Stimulated activated naive CD8-positive, alpha-beta T cell treated with anti-CD3 and anti-CD28 coated beads, Interleukin-15, Interleukin-2, amounts not matched to agents 100 ng/mL and 50 ng/mL, for 24 hours (primary cell): ENCODE measurements at regions not wholly inside any gene's neighbourhood (a gene's known extent, or its start where the extent isn't known, plus 50 kb on each side); places are given as distances from the start of the nearest gene placed in this dataset.
A peak's percentile ranks its signal among the peaks of the same experiment; 100 is the strongest.

Source experiments
- H3K27ac Mint-ChIP-seq: one replicate; pipeline ENCODE4 v1.8.0; 2021; ENCODE audit warnings: mild to moderate bottlenecking, mixed read lengths
- H3K27me3 Mint-ChIP-seq: one replicate; pipeline ENCODE4 v1.8.0; 2021; ENCODE audit warnings: mixed read lengths
- H3K36me3 Mint-ChIP-seq: one replicate; pipeline ENCODE4 v1.8.0; 2021; ENCODE audit warnings: low read depth, mixed read lengths
- H3K4me1 Mint-ChIP-seq: one replicate; pipeline ENCODE4 v1.8.0; 2021; ENCODE audit warnings: low read depth, mixed read lengths
- H3K4me3 Mint-ChIP-seq: one replicate; pipeline ENCODE4 v1.8.0; 2021; ENCODE audit warnings: mild to moderate bottlenecking, mixed read lengths
- H3K9me3 Mint-ChIP-seq: one replicate; pipeline ENCODE4 v1.8.0; 2021; ENCODE audit warnings: mixed read lengths

DNA sequence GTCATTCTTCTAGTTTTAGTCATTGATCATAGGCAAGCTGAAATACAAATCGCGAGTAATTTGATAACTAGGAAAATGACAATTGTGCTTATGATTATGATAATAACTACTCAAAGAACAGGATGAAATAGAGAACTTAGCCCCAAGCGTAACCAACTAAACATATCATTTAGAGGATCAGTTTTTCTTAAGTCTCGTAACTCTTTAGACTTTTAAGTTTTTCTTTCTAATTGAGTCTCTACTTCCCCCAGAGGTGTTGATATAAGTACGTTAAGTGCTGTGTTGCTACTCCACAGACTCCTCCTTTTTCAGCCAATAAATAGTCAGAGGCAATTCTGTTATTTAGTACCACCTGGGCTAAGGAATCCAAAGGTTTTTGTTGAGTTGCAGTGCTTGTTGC, 96.3 kb downstream of the NHLRC3 start:
- peaks cover 19% of the 10 kb centered on the region for H3K27me3 Mint-ChIP-seq
- H3K4me3 Mint-ChIP-seq, result no peak overlapping the region
- no peaks in the 10 kb centered on the region for H3K4me1 Mint-ChIP-seq
- H3K36me3 Mint-ChIP-seq, result no peaks in the 10 kb centered on the region
- H3K27ac Mint-ChIP-seq, result no peak overlapping the region
- no peaks in the 10 kb centered on the region for H3K9me3 Mint-ChIP-seq

DNA sequence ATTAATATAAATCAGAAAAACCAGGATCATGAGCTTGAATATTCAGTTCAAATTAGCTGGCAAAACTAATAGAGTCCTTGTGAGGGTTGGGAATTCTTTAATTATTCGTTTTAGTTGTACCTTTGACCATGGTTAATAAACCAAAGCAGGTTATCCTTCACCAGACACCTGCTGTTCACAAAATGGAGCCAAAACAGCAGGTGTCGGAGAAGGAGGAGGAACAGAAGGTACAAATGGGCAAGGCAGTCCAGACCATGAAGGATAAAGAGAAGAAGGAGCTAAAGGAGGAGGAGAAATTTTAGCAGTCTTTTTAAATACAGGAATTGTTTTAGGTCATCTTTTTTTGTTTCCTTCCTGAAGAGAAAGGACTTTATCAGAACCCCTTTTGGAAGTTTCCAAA, 106.1 kb downstream of the NHLRC3 start:
- Mint-ChIP-seq H3K27ac (no peak overlapping the region), H3K27me3 (peaks cover 52% of the 10 kb centered on the region), H3K4me3 (no peak overlapping the region), H3K4me1 (peaks cover 26% of the 10 kb centered on the region), H3K9me3 (no peaks in the 10 kb centered on the region), H3K36me3 (no peaks in the 10 kb centered on the region)

DNA sequence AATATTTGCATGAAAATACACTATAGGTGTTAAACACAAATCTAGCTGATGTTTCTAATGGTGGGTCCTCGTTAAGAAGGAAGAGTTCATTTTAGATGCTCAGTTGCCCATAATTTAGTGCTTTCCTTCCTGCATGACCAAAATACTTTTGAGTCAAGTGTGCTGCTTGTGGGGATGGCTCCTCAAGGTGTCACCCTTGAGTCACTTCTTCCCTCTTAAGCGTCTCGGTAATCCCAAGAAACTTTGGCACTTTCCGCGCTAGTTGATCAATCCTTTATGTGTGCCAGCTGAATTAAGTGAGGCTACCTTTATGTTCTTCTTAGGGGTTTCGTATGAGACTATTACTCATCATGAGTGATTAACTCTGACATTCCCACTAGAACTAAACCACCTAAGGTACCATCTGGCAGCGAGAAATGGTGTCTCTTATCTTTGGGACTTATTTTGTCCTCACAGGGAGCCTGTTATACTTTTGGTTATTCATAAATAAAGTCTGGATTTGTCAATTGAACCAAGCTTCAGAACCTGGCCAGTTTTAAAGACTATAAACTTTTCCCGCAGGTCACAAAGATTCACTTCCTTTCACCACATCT, 106.8 kb downstream of the NHLRC3 start:
- no peak overlapping the region for H3K27ac Mint-ChIP-seq
- peaks cover 26% of the 10 kb centered on the region for H3K4me1 Mint-ChIP-seq
- H3K27me3 Mint-ChIP-seq, result peaks cover 50% of the 10 kb centered on the region
- H3K9me3 Mint-ChIP-seq, result no peaks in the 10 kb centered on the region
- no peak overlapping the region for H3K4me3 Mint-ChIP-seq
- H3K36me3 Mint-ChIP-seq, result no peaks in the 10 kb centered on the region

DNA sequence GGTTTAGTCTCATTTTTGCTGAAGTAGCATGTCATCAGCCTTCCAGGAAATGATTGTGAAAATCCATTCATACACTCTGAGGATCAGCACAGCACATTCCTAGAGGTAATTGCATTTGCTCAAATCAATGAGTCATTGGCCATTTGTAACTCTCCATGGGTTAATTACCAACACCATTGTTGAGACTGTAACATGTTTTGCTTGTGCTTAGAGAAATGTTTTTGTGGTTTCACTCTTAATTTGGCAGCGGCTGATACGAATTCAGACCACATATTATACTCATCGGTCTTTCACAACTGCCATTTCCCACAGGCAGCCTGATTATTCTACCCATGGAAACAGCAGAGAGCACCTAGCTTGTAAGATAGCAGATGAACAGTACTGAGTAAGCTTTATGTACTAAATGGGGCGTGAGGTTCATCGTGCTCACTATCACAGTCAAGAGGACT, 110.3 kb downstream of the NHLRC3 start:
- peak overlapping the region; percentile 35 for H3K4me3 Mint-ChIP-seq
- no peaks in the 10 kb centered on the region for H3K36me3 Mint-ChIP-seq
- peak overlapping the region; percentile 46 for H3K27ac Mint-ChIP-seq

DNA sequence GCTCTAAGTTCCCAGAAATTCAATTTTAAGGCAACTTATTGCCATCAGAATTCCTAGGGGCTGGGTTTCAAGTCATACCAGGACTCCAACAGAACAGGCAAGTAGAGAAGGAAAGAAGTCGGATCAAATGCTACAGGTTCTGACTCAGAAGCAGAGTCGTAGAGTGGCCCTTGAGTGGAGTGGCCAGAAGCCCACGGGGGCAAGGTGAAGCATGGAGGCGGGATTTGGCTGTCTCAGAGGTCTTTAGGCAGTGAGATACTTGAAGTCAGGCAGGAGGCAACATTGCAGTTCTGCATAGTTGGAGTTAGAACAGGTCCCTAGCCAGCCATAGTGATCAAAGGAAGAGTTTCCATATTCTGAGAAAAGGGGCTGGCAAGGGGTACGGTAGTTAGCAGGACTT, 111.6 kb downstream of the NHLRC3 start:
- Mint-ChIP-seq H3K4me3 (no peak overlapping the region), H3K4me1 (peaks cover 21% of the 10 kb centered on the region), H3K27ac (no peak overlapping the region), H3K9me3 (no peaks in the 10 kb centered on the region), H3K36me3 (no peaks in the 10 kb centered on the region), H3K27me3 (peaks cover 36% of the 10 kb centered on the region)

More for the DNA sequence above, 110.3 kb downstream of the NHLRC3 start:
- no peaks in the 10 kb centered on the region for H3K9me3 Mint-ChIP-seq
- H3K27me3 Mint-ChIP-seq, result peaks cover 45% of the 10 kb centered on the region
- peaks cover 26% of the 10 kb centered on the region for H3K4me1 Mint-ChIP-seq

DNA sequence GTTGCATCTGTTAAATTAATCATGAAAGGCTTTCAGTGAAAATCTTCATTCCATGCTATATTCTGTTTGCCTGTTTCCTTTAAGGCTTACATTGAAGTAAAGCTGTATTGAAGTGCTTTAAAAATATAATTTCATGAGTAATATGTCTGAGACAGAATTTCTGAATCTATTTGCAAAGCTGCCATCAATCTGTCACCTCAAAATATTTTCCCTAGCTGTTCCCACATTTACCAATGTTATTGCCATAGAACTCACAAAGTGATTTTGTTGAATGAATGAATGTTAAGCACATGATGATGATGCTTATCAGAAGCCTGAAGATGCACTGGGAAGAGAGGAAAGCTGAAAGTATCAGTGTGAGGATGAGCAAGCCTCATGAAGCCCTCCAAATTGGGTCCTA, 115.8 kb downstream of the NHLRC3 start:
- H3K27ac Mint-ChIP-seq, result no peak overlapping the region
- H3K9me3 Mint-ChIP-seq, result no peaks in the 10 kb centered on the region
- peaks cover under 1% of the 10 kb centered on the region for H3K4me1 Mint-ChIP-seq
- peaks cover 37% of the 10 kb centered on the region for H3K27me3 Mint-ChIP-seq
- H3K4me3 Mint-ChIP-seq, result no peak overlapping the region
- H3K36me3 Mint-ChIP-seq, result no peaks in the 10 kb centered on the region

DNA sequence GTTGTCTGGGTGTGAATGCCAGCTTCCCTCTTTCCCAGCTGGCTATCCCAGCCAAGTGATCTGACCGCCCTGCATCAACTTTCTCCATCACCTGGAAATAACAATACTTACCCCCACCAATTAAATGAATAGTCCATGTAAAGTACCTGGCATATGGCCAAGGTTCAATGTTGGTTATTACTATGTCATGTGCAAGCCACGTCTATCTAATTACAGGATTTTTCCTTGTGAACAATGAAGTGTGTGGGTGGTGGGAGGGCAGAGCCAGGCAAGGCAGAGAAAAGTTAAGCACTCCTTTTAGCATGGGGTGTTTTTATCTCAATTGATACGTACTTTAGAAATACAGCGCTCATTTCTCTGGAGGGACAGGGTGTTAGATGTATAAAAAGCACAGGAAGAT, 121.1 kb downstream of the NHLRC3 start:
- H3K4me1 Mint-ChIP-seq, result peaks cover 10% of the 10 kb centered on the region
- H3K4me3 Mint-ChIP-seq, result no peak overlapping the region
- no peaks in the 10 kb centered on the region for H3K36me3 Mint-ChIP-seq
- no peaks in the 10 kb centered on the region for H3K9me3 Mint-ChIP-seq
- H3K27ac Mint-ChIP-seq, result no peak overlapping the region
- peaks cover 31% of the 10 kb centered on the region for H3K27me3 Mint-ChIP-seq

DNA sequence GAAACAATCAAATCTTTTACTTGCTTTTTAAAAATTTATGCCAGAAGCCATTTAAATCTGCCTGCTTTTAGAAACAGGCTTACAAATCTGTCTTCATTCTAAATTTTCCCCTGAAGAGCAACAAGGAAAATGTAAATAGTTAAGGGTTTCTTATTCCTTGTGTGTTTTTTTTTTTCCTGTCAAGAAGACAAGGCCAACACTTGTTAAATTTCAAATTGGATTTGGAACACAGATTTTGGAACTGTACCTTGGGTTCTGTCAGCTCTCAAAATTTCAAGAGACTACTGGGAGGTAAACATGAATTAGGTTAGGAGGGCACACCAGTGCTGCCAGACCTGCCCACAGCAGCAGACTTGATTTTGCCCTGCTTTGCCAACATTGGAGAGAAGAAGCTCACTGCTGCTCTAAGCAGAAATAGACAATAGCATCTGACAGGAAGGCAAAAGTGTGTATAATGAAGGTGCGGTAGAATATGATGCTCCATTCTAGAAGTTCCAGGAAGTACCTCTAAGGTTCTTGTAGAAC, 121.7 kb downstream of the NHLRC3 start:
- Mint-ChIP-seq H3K27me3 (peaks cover 31% of the 10 kb centered on the region), H3K27ac (no peak overlapping the region), H3K4me3 (no peak overlapping the region), H3K9me3 (peaks cover under 1% of the 10 kb centered on the region), H3K4me1 (peaks cover 10% of the 10 kb centered on the region), H3K36me3 (no peaks in the 10 kb centered on the region)

DNA sequence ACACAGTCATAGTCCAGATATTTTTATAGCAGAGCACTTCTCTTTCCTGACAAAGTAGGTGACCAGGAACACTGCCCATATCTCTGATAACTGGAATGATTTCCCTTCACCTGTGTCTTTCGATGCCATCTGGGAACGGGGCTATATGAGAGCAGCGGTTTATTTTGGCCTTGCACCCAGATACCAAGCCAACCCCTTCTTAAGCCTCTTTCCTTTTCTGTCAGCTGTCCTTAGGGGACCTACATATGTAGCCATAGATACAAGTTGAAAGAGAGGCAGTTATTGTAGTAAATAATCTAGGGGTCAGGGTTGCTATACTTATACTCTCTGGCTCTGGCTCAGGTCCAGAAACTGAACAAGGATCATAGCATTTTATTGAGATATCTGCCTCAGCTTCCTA, 128.8 kb downstream of the NHLRC3 start:
- H3K27me3 Mint-ChIP-seq, result peaks cover 7% of the 10 kb centered on the region
- H3K4me3 Mint-ChIP-seq, result no peak overlapping the region
- H3K4me1 Mint-ChIP-seq, result no peaks in the 10 kb centered on the region
- no peaks in the 10 kb centered on the region for H3K36me3 Mint-ChIP-seq
- H3K27ac Mint-ChIP-seq, result no peak overlapping the region
- peaks cover 3% of the 10 kb centered on the region for H3K9me3 Mint-ChIP-seq

DNA sequence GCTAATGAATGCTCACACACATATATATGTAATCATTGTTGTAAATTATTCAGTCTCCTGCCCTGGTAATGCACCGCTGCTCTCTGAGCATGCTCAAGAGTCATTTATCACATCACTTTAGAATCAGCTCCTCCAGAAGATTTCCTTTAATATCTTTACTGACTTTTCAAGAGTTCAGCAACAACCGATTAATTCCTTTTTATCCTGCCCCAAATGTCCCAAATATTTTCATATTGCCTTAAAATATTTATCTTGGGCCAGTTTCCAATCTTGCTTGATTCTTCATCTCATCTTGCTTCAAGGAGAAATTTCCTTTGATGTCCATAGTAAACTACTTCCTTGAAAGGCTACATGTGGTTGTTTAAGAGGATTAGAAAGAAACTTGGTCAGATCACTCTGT, 132.5 kb downstream of the NHLRC3 start:
- Mint-ChIP-seq H3K36me3 (no peaks in the 10 kb centered on the region), H3K9me3 (no peaks in the 10 kb centered on the region), H3K27me3 (peaks cover 4% of the 10 kb centered on the region)

DNA sequence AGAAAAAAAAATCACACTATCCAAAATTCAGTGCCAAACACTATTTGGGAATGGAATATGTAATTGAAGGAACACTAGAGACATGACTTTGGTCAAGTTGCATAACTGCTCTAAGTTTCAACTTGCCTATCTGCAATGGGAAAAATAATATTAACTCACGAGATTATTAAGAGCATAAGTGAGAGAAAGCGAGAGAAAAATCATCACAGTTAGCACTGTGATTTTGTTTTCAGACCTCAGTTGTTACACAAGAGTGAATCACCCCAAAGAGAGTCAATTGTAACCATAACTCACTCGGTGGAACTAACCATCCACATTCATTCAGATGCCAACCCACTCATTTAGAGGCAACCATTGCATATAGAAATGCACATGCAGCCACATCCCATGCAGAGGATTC, 147.1 kb downstream of the NHLRC3 start:
- no peak overlapping the region for H3K27ac Mint-ChIP-seq
- no peaks in the 10 kb centered on the region for H3K9me3 Mint-ChIP-seq
- H3K4me3 Mint-ChIP-seq, result no peak overlapping the region
- no peaks in the 10 kb centered on the region for H3K36me3 Mint-ChIP-seq
- H3K4me1 Mint-ChIP-seq, result no peaks in the 10 kb centered on the region
- H3K27me3 Mint-ChIP-seq, result peaks cover 18% of the 10 kb centered on the region

More for the DNA sequence above, 132.5 kb downstream of the NHLRC3 start:
- H3K4me1 Mint-ChIP-seq, result no peaks in the 10 kb centered on the region
- no peak overlapping the region for H3K4me3 Mint-ChIP-seq
- no peak overlapping the region for H3K27ac Mint-ChIP-seq

DNA sequence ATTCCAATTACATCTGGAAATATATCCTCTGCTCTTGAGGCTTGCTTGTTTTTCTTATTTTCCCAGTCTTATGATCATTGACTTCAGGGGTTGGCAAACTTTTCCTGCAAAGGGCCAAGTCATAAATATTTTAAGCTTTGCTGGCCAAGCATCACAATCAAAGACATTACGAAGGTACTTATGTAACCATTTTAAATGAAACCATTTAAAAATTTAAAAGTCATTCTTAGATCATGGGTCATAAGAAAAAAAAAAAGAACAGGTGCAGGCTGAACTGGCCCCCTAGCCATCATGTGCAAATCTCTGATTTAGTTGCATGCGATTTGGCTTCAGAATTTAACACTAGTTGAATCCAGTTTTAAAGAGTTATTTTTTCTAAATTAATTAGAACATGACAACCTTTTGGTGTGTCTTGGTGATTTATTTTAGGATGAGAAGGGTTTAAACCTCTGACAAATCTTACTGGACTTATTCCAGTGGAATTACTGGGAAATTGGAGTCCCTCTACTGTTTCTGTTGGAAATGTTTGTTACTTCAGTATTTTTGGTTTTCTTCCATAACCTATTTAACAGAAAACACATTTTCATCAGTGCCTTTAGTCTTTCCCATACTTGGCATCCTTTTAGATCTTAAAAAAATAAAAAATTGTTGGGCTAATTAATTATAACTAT, 148.1 kb downstream of the NHLRC3 start:
- no peak overlapping the region for H3K4me3 Mint-ChIP-seq
- H3K27me3 Mint-ChIP-seq, result peaks cover 15% of the 10 kb centered on the region
- no peak overlapping the region for H3K27ac Mint-ChIP-seq
- H3K4me1 Mint-ChIP-seq, result no peaks in the 10 kb centered on the region
- no peaks in the 10 kb centered on the region for H3K9me3 Mint-ChIP-seq
- no peaks in the 10 kb centered on the region for H3K36me3 Mint-ChIP-seq

DNA sequence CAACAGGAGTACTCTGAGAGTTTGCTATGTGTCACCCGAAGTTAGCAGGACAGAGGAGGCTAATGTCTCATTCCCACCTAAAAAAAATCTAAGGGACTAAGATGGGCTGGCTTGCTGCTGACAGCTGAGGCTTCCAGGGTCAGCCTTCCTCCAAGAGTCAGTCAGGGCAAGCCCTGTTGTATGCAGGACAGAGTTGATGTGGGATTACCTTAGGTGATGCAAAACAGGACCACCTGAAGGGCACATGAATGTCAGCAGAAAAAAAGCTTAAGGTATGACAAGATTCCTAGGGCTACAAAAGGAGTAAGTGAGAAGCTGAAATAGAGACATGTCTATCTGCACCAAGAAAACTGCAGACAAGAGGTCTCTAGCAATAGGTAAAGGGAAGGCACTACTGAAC, 151.5 kb downstream of the NHLRC3 start:
- no peak overlapping the region for H3K27ac Mint-ChIP-seq
- no peak overlapping the region for H3K4me3 Mint-ChIP-seq
- no peaks in the 10 kb centered on the region for H3K36me3 Mint-ChIP-seq

DNA sequence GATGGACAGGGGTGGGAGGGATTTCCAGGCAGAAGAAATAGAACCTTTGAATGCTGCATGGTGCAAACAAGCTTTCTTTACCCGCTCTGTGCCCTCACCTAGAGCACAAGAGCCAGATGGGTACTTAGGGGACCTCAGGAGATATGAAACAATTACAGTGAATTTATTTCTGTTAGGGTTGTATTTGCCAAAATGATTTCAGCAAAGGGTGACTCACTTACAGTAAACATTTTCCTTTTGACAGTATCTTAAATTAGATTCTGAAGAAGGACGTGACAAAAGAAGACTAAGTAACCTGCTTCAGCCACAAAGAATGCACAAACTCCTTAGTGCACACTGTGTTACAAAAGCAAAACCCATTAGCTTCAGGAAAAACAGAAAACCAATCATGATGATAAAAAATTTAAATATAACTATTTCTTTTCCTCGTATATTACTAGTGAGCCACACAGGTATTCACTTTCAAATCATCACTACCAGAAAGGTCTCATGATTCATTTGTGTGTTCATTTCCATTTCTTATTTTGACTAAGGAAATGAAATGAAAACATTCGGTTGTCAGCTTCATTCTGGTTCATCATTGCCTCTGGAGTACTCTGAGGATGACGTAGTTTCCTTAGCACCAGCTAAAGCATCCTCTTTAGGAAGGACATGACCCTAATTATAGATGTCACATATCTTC, 158.8 kb downstream of the NHLRC3 start:
- Mint-ChIP-seq H3K27me3 (peaks cover 18% of the 10 kb centered on the region), H3K4me3 (no peak overlapping the region), H3K36me3 (no peaks in the 10 kb centered on the region), H3K27ac (no peak overlapping the region), H3K4me1 (peaks cover 4% of the 10 kb centered on the region), H3K9me3 (no peaks in the 10 kb centered on the region)

More for the DNA sequence above, 151.5 kb downstream of the NHLRC3 start:
- no peaks in the 10 kb centered on the region for H3K4me1 Mint-ChIP-seq
- peaks cover 6% of the 10 kb centered on the region for H3K27me3 Mint-ChIP-seq
- no peaks in the 10 kb centered on the region for H3K9me3 Mint-ChIP-seq

DNA sequence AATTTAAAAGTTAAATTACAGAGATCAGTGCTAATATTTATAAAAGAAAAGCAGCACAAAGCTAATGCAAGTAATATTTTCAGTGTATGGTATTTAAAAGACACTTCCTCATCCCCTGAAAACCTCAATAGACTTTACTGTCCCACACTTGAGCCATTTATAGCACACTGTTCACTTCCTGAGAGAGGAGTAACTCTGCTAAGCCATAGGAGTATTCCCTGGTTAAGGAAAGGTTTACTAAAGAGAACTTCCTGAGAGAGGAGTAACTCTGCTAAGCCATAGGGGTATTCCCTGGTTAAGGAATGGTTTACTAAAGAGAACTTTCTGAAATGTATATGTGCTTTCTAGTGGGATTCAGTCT, 159.4 kb downstream of the NHLRC3 start:
- Mint-ChIP-seq H3K4me1 (peaks cover 4% of the 10 kb centered on the region), H3K4me3 (no peak overlapping the region), H3K9me3 (no peaks in the 10 kb centered on the region), H3K27me3 (peaks cover 18% of the 10 kb centered on the region), H3K27ac (no peak overlapping the region), H3K36me3 (no peaks in the 10 kb centered on the region)
